Activated naive CD4-positive, alpha-beta T cell treated with anti-CD3 and anti-CD28 coated beads, Interleukin-2, amount 10 ng/mL, durations not matched to agents 7 days and 5 days (primary cell): ENCODE measurements at regions not wholly inside any gene's neighbourhood (a gene's known extent, or its start where the extent isn't known, plus 50 kb on each side); places are given as distances from the start of the nearest gene placed in this dataset.

Experiments
- CTCF ChIA-PET: fragments of 350-600 bp; sonication (Branson Sonifier 250); formaldehyde crosslinking; loops from one replicate; lab custom pipeline; 2021; ENCODE audit warnings: antibody characterized with exemption; lab: Charles Lee
- DNase-seq: peaks from one replicate; pipeline ENCODE4 v3.0.0-alpha.2; 2020
- H3K27ac Mint-ChIP-seq: one replicate; pipeline ENCODE4 v1.8.0; 2021; ENCODE audit warnings: mild to moderate bottlenecking, moderate library complexity, mixed read lengths
- H3K27me3 Mint-ChIP-seq: one replicate; pipeline ENCODE4 v1.8.0; 2021; ENCODE audit warnings: mild to moderate bottlenecking, mixed read lengths
- H3K36me3 Mint-ChIP-seq: one replicate; pipeline ENCODE4 v1.8.0; 2021; ENCODE audit warnings: mixed read lengths
- H3K4me1 Mint-ChIP-seq: one replicate; pipeline ENCODE4 v1.8.0; 2021; ENCODE audit warnings: mixed read lengths
- H3K4me3 Mint-ChIP-seq: one replicate; pipeline ENCODE4 v1.8.0; 2021; ENCODE audit warnings: mild to moderate bottlenecking, moderate library complexity, mixed read lengths
- H3K9me3 Mint-ChIP-seq: one replicate; pipeline ENCODE4 v1.8.0; 2021; ENCODE audit warnings: mixed read lengths

DNA sequence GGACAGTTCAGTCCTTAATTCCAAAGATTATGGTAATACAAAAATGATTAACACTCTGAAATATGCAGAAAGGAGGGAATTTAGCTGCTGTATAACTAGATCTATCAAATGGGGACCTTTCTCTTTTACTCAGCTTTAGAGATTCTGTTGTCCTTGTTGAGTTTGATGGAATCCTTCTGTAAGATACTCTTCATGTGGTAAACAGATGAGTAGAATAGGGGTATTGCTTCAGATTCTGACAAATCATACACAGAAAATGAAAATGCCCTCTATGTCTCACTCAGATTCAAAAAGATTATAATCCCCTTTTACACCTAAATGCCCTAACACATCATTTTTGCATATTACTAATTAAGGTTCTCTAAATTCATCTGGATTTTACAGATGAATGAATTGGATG lies 50.7 kb downstream of the ARHGAP35 start:
- no peak for DNase-seq
- H3K4me3 Mint-ChIP-seq: no peak overlapping the region
- no peak overlapping the region for H3K27ac Mint-ChIP-seq
- CTCF ChIA-PET: no interaction called here
- peaks cover 18% of the 10 kb centered on the region for H3K4me1 Mint-ChIP-seq
- no peaks in the 10 kb centered on the region for H3K27me3 Mint-ChIP-seq
- H3K9me3 Mint-ChIP-seq: no peaks in the 10 kb centered on the region
- H3K36me3 Mint-ChIP-seq: peaks cover 5% of the 10 kb centered on the region

DNA sequence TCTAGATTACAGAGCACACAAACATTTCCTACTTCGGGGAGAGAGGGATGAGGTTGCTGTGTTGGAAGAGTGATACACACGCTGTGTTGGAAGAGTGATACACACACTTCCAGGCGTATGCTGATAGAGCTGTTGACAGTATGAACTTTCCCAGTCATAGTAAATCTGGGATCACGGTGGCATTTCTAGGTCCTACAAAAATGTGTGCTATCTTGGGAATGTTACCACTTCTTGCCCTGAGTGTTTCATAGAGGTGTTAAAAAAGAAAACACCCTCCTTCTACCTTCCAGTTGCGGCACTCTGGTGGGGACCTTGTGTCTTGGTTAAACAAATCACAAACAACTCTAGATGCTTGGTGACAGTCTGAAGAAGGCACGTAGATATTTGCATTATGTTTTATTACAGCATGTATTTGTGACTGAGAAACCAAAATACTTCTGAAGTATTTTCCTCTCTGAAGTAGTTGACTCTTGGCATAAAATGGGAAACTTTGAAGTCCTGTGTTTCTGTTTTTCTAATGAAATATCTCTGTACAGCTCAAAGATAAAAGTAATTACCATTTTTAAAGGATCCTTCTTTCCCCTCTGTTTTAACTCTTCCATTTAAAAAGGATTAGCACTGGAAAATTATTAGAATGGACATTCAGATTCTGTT lies 52.5 kb downstream of the ARHGAP35 start:
- Mint-ChIP-seq H3K36me3 (peaks cover 7% of the 10 kb centered on the region), H3K4me1 (peaks cover 20% of the 10 kb centered on the region)

GRCh38 chr19:46913852-46914430 lies 53.1 kb downstream of the ARHGAP35 start:
- H3K27ac Mint-ChIP-seq: no peak overlapping the region
- H3K4me1 Mint-ChIP-seq: peaks cover 22% of the 10 kb centered on the region
- DNase-seq: no peak
- H3K27me3 Mint-ChIP-seq: no peaks in the 10 kb centered on the region
- no peaks in the 10 kb centered on the region for H3K9me3 Mint-ChIP-seq
- peaks cover 13% of the 10 kb centered on the region for H3K36me3 Mint-ChIP-seq
- H3K4me3 Mint-ChIP-seq: no peak overlapping the region
- CTCF ChIA-PET: no interaction called here

More for the DNA sequence above, 52.5 kb downstream of the ARHGAP35 start:
- Mint-ChIP-seq H3K27me3 (no peaks in the 10 kb centered on the region), H3K4me3 (no peak overlapping the region), H3K9me3 (no peaks in the 10 kb centered on the region), H3K27ac (no peak overlapping the region)
- no peak for DNase-seq
- CTCF ChIA-PET: no interaction called here

- Mint-ChIP-seq H3K9me3 (no peaks in the 10 kb centered on the region), H3K36me3 (peaks cover 25% of the 10 kb centered on the region), H3K27ac (no peak overlapping the region), H3K4me3 (no peak overlapping the region), H3K27me3 (no peaks in the 10 kb centered on the region), H3K4me1 (peaks cover 19% of the 10 kb centered on the region)
- DNase-seq: no peak
- CTCF ChIA-PET: no interaction called here
These were observed 54.6 kb downstream of the ARHGAP35 start for GRCh38 chr19:46915386-46915785.

- Mint-ChIP-seq H3K27ac (no peak overlapping the region), H3K36me3 (peaks cover 27% of the 10 kb centered on the region), H3K4me3 (no peak overlapping the region), H3K27me3 (no peaks in the 10 kb centered on the region), H3K9me3 (no peaks in the 10 kb centered on the region), H3K4me1 (peaks cover 16% of the 10 kb centered on the region)
- no peak for DNase-seq
- CTCF ChIA-PET: no interaction called here
These were observed 56.2 kb downstream of the ARHGAP35 start for GRCh38 chr19:46917002-46917401.

DNA sequence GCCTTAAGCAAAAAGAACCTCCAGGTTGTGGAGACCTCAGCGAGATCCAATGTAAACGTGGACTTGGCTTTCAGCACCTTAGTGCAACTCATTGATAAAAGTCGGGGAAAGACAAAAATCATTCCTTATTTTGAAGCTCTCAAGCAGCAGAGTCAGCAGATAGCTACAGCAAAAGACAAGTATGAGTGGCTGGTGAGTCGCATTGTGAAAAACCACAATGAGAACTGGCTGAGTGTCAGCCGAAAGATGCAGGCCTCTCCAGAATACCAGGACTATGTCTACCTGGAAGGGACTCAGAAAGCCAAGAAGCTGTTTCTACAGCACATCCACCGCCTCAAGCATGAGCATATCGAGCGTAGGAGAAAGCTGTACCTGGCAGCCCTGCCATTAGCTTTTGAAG lies 58.5 kb downstream of the ARHGAP35 start:
- Mint-ChIP-seq H3K9me3 (no peaks in the 10 kb centered on the region), H3K4me3 (no peak overlapping the region), H3K27ac (no peak overlapping the region), H3K4me1 (peaks cover 10% of the 10 kb centered on the region), H3K36me3 (peaks cover 34% of the 10 kb centered on the region), H3K27me3 (no peaks in the 10 kb centered on the region)
- CTCF ChIA-PET: interaction anchor here (0.9 to 2.9 kb wide), 6 partner anchors 9 to 94 kb away, joined by 3 to 13 read pairs (median 4); no protein-coding TSS in a partner anchor
- no peak for DNase-seq

GRCh38 chr19:46920362-46920761 lies 59.6 kb downstream of the ARHGAP35 start:
- H3K27me3 Mint-ChIP-seq: no peaks in the 10 kb centered on the region
- H3K36me3 Mint-ChIP-seq: peaks cover 39% of the 10 kb centered on the region
- CTCF ChIA-PET: interaction anchor here (1.3 to 2.9 kb wide), 3 partner anchors 45 to 93 kb away, joined by 3 to 13 read pairs (median 4); no protein-coding TSS in a partner anchor
- H3K4me3 Mint-ChIP-seq: no peak overlapping the region
- no peak for DNase-seq
- H3K9me3 Mint-ChIP-seq: no peaks in the 10 kb centered on the region
- H3K27ac Mint-ChIP-seq: no peak overlapping the region
- H3K4me1 Mint-ChIP-seq: peaks cover 20% of the 10 kb centered on the region

GRCh38 chr19:46921071-46921470 lies 60.3 kb downstream of the ARHGAP35 start:
- H3K36me3 Mint-ChIP-seq: peaks cover 38% of the 10 kb centered on the region
- H3K27me3 Mint-ChIP-seq: no peaks in the 10 kb centered on the region
- no peaks in the 10 kb centered on the region for H3K9me3 Mint-ChIP-seq
- CTCF ChIA-PET: interaction anchor here (1.3 to 1.8 kb wide), 2 partner anchors 44 to 93 kb away, joined by 3 to 4 read pairs; no protein-coding TSS in a partner anchor
- H3K4me3 Mint-ChIP-seq: no peak overlapping the region
- peaks cover 23% of the 10 kb centered on the region for H3K4me1 Mint-ChIP-seq
- H3K27ac Mint-ChIP-seq: no peak overlapping the region
- DNase-seq: no peak

DNA sequence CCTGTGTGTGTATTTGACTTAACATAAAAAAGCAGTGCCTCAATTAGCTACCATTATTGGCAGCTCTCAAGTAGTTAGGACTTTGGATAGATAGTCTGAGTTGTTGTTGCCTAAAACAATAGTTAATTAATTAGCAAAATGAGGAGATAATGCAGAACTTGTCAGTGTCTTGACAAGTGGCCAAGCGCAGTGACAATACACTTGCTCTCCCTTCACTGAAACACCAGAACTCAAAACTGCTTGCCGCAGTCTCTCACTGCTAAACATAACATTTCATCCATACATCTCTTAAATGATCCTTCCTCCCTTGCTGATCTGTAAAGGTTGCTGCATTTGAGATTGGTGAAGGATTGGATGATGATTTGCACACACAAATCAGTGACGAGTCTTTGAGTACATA lies 61.7 kb downstream of the ARHGAP35 start:
- H3K9me3 Mint-ChIP-seq: no peaks in the 10 kb centered on the region
- no peak for DNase-seq
- CTCF ChIA-PET: interaction anchor here (0.6 to 1.0 kb wide), 2 partner anchors 41 to 68 kb away, joined by 3 to 4 read pairs; no protein-coding TSS in a partner anchor
- H3K36me3 Mint-ChIP-seq: peaks cover 37% of the 10 kb centered on the region
- H3K4me3 Mint-ChIP-seq: no peak overlapping the region
- H3K27ac Mint-ChIP-seq: no peak overlapping the region
- peaks cover 30% of the 10 kb centered on the region for H3K4me1 Mint-ChIP-seq
- H3K27me3 Mint-ChIP-seq: no peaks in the 10 kb centered on the region

DNA sequence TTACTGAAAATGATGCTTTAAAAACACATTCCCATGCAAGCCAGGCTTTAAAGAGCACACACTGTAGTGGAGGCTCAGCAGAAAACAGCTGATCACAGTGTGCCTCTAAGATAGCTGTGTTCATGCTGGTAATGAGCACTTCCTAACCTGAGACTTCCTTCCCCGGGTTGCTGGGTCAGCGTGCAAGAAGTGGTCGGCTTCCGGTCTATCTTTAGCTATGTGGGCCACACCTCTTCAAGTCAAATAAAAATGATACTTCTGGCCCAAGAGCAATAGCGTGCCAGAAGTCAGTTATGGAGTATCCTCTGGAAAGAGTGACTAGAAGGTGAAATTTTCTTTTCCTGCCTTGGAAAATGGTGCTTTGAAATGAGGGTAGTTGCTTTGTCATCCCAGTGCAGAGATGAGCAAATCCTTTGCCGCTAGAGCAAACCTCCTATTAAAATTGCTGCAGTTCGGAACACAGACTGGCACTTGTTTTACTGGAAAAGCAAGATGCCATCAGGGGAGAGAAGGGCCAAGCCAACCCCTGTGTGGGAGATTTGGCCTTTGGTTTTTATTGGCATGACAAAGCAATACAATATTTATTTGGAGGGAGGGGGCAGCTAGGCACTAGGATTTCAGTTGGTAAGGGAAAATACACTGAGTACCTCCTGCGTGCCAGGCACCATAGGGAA lies 64.2 kb downstream of the ARHGAP35 start:
- H3K36me3 Mint-ChIP-seq: peaks cover 18% of the 10 kb centered on the region
- H3K27ac Mint-ChIP-seq: no peak overlapping the region
- CTCF ChIA-PET: no interaction called here
- no peaks in the 10 kb centered on the region for H3K9me3 Mint-ChIP-seq
- H3K4me3 Mint-ChIP-seq: no peak overlapping the region
- H3K4me1 Mint-ChIP-seq: peaks cover 34% of the 10 kb centered on the region
- DNase-seq: peak; percentile 28
- no peaks in the 10 kb centered on the region for H3K27me3 Mint-ChIP-seq

- CTCF ChIA-PET: interaction anchor here (1.4 kb wide), 1 partner anchor 12 kb away, joined by 4 read pairs; no protein-coding TSS in a partner anchor
- Mint-ChIP-seq H3K27me3 (no peaks in the 10 kb centered on the region), H3K27ac (no peak overlapping the region), H3K4me1 (peaks cover 34% of the 10 kb centered on the region), H3K4me3 (no peak overlapping the region), H3K9me3 (no peaks in the 10 kb centered on the region), H3K36me3 (peaks cover 17% of the 10 kb centered on the region)
- no peak for DNase-seq
These were observed 64.8 kb downstream of the ARHGAP35 start for GRCh38 chr19:46925548-46925950.

DNA sequence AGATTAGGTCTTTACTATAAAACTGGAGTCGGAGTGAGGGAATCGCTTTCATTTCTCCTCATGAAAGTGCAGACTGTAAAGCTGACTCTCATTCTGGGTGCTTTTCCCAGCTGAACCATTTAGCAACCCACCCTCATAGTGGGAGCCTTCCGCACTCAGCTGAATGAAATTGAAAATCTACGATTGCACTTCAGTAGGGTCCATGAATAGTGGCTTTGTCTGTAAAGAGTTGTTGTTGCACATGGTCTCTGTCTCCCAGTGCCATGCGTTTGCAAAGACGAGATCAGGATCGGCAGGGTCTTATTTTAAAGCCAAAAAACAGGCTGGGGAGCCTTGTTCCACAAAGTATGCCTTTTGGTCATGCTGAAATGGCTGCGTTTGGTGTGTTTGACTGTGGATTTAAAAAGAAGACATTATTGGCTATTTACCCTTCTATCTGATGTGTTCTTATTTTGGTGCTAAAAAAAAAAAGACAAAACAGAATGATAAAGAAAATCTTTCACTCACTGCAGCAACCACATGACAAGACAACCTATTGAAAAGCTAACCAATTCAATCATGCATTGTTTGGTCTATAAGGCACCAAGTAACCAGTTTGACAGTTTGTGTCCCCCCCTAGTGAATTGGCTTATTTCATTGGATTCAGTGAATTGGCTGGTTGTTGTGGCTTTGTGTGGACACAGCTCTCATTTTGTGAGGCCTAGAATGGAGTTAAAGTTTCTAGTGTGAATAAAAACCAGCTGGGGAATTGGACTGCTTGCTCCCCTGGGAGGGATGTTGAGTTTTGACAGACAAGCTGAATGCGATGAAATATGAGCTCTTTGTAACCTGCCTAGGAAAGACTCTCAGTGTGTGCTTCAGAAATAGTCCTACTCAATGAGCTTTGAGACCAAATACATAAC lies 65.6 kb downstream of the ARHGAP35 start:
- peaks cover 34% of the 10 kb centered on the region for H3K4me1 Mint-ChIP-seq
- H3K4me3 Mint-ChIP-seq: no peak overlapping the region
- no peaks in the 10 kb centered on the region for H3K27me3 Mint-ChIP-seq
- CTCF ChIA-PET: interaction anchor here (0.7 to 1.6 kb wide), 3 partner anchors 11 to 93 kb away, joined by 3 to 4 read pairs (median 4); partner anchors contain the start of gene NPAS1
- H3K9me3 Mint-ChIP-seq: no peaks in the 10 kb centered on the region
- DNase-seq: no peak
- no peak overlapping the region for H3K27ac Mint-ChIP-seq
- peaks cover 17% of the 10 kb centered on the region for H3K36me3 Mint-ChIP-seq

DNA sequence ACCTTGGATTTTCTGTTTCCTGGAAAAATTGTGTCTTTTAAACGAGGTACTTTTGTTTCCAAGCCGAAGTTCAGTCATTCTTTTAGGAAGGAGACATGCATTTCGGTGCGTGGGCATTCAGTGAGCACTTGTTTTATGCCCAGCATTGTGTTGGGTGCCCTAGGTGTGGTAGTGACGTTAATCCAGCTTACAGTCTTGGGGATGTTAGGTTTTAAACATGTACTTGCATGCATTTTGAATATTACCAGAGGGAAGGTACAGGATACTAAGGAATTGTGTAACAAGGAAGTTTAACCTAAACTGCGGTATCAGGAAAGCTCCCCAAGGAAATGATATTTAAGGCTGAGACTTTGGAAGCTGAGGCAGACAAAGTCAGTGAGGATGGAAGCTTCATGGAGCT lies 66.3 kb downstream of the ARHGAP35 start:
- CTCF ChIA-PET: interaction anchor here (1.4 to 1.6 kb wide), 2 partner anchors 10 to 70 kb away, joined by 4 read pairs; no protein-coding TSS in a partner anchor
- H3K9me3 Mint-ChIP-seq: no peaks in the 10 kb centered on the region
- no peaks in the 10 kb centered on the region for H3K27me3 Mint-ChIP-seq
- H3K27ac Mint-ChIP-seq: no peak overlapping the region
- H3K4me1 Mint-ChIP-seq: peaks cover 34% of the 10 kb centered on the region
- peaks cover 10% of the 10 kb centered on the region for H3K36me3 Mint-ChIP-seq
- DNase-seq: no peak
- H3K4me3 Mint-ChIP-seq: no peak overlapping the region
